BJ (cell line): ENCODE measurements at regions not wholly inside any gene's neighbourhood (a gene's known extent, or its start where the extent isn't known, plus 50 kb on each side); places are given as distances from the start of the nearest gene placed in this dataset.

Experiments used
- CTCF ChIA-PET: fragments of 350-600 bp; formaldehyde crosslinking; extraction: SDS; loops from one replicate; lab custom pipeline; 2021; ENCODE audit warnings: antibody characterized with exemption, inconsistent platforms; lab: Yijun Ruan, JAX
- POLR2A ChIA-PET: fragments of 300-600 bp; sonication (Branson Sonifier 250); formaldehyde crosslinking; extraction: SDS; loops from one replicate; lab custom pipeline; 2021; ENCODE audit warnings: antibody characterized with exemption; lab: Charles Lee
- DNase-seq: peaks from one replicate; pipeline ENCODE4 v3.0.0-alpha.2; 2011; ENCODE audit warnings: low read depth
- H3K27me3 ChIP-seq: 2 replicates; pipeline ENCODE4 v1.6.0; 2011; ENCODE audit warnings: low read length; ENCODE audit not compliant: control insufficient read depth, insufficient read depth
- H3K36me3 ChIP-seq: 2 replicates; pipeline ENCODE4 v1.5.1; 2011; ENCODE audit warnings: low read length; ENCODE audit not compliant: control insufficient read depth, insufficient read depth
- H3K4me3 ChIP-seq: 2 replicates; pipeline ENCODE4 v1.5.1; 2011; ENCODE audit warnings: low read depth, mild to moderate bottlenecking, control low read depth, low read length
- TF ChIP-seq, protein P1 (sequence below): IDR thresholded peaks from 2 replicates; pipeline ENCODE4 v1.5.1; 2011; ENCODE audit warnings: low read depth, mild to moderate bottlenecking, control low read depth, inconsistent platforms, low read length, moderate library complexity; ENCODE audit not compliant: insufficient read depth

- TF ChIP-seq, protein P1, sequence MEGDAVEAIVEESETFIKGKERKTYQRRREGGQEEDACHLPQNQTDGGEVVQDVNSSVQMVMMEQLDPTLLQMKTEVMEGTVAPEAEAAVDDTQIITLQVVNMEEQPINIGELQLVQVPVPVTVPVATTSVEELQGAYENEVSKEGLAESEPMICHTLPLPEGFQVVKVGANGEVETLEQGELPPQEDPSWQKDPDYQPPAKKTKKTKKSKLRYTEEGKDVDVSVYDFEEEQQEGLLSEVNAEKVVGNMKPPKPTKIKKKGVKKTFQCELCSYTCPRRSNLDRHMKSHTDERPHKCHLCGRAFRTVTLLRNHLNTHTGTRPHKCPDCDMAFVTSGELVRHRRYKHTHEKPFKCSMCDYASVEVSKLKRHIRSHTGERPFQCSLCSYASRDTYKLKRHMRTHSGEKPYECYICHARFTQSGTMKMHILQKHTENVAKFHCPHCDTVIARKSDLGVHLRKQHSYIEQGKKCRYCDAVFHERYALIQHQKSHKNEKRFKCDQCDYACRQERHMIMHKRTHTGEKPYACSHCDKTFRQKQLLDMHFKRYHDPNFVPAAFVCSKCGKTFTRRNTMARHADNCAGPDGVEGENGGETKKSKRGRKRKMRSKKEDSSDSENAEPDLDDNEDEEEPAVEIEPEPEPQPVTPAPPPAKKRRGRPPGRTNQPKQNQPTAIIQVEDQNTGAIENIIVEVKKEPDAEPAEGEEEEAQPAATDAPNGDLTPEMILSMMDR = no peak
- CTCF ChIA-PET = no interaction called here
- DNase-seq = no peak
- no peak overlapping the region for H3K4me3 ChIP-seq
- peaks cover 5% of the 10 kb centered on the region for H3K27me3 ChIP-seq
- POLR2A ChIA-PET = no interaction called here
- no peaks in the 10 kb centered on the region for H3K36me3 ChIP-seq
Observed at GRCh38 chr7:1331561-1332467, 99.1 kb downstream of the UNCX start.

DNA sequence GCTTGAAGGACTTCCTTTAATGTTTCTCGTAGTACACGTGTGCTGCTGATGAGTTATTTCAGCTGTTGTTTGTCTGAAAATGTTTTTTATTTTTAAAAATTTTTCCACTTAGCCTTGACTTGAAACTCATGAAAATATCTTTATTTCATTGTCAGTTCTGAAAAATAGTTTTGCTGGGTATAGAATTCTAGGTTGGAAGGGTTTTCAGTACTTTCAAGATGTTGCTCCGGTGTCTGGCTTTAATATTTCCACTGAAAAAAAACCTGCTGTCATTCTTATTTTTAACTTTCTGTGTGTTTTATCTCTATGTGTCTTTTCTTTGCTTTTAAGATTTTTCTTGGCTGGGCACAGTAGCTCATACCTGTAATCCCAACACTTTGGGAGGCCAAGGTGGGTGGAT is 103.8 kb downstream of the UNCX start:
- POLR2A ChIA-PET = no interaction called here
- no peak for DNase-seq
- no peak overlapping the region for H3K4me3 ChIP-seq
- no peaks in the 10 kb centered on the region for H3K36me3 ChIP-seq
- peaks cover 2% of the 10 kb centered on the region for H3K27me3 ChIP-seq
- CTCF ChIA-PET = interaction anchor here (0.8 to 1.3 kb wide), 3 partner anchors 10 to 96 kb away, joined by 3 read pairs; no protein-coding TSS in a partner anchor
- TF ChIP-seq, protein P1 = no peak

GRCh38 chr7:1339611-1340010 is 106.9 kb downstream of the UNCX start:
- POLR2A ChIA-PET = no interaction called here
- H3K27me3 ChIP-seq = no peaks in the 10 kb centered on the region
- no peak for DNase-seq
- no peak overlapping the region for H3K4me3 ChIP-seq
- TF ChIP-seq, protein P1 = no peak
- no peaks in the 10 kb centered on the region for H3K36me3 ChIP-seq
- CTCF ChIA-PET = no interaction called here

DNA sequence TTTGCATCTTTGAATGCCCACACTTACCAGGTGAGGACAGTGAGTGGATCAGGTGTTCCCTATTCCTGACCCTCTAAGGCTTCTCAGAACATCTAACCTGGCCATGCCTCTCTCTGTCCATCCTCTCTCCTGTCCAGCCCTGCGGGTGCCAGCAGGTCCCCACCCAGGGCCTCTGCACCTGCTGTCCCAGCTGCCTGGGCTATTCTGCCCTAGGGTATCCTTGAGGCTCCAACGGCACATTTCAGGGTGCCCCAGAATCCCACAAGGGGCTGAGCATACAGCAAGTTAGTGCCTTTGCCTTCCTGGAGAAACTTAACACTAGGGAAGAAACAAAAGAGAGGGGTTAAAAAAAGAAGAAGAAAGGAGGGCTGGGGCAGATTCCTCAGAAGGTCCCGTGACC is 107.4 kb downstream of the UNCX start:
- ChIA-PET POLR2A (no interaction called here), CTCF (no interaction called here)
- Histone ChIP-seq H3K4me3 (no peak overlapping the region), H3K36me3 (no peaks in the 10 kb centered on the region), H3K27me3 (no peaks in the 10 kb centered on the region)
- no peak for DNase-seq
- TF ChIP-seq, protein P1 = no peak

- H3K27me3 ChIP-seq = no peaks in the 10 kb centered on the region
- TF ChIP-seq, protein P1 = no peak
Observed at GRCh38 chr7:1340461-1341360, 108.0 kb downstream of the UNCX start.

More at GRCh38 chr7:1340461-1341360, 108.0 kb downstream of the UNCX start:
- Histone ChIP-seq H3K36me3 (no peaks in the 10 kb centered on the region), H3K4me3 (no peak overlapping the region)
- DNase-seq = no peak
- ChIA-PET CTCF (no interaction called here), POLR2A (no interaction called here)
